GM18909 (cell line): ENCODE measurements at regions not wholly inside any gene's neighbourhood (a gene's known extent, or its start where the extent isn't known, plus 50 kb on each side); places are given as distances from the start of the nearest gene placed in this dataset.

Experiments used
- ATAC-seq: cut with Tn5 transposase; IDR thresholded peaks from one replicate; pipeline ENCODE4 v1.9.1; 2021; ENCODE audit warnings: mild to moderate bottlenecking; ENCODE audit not compliant: unreplicated experiment, poor library complexity

DNA sequence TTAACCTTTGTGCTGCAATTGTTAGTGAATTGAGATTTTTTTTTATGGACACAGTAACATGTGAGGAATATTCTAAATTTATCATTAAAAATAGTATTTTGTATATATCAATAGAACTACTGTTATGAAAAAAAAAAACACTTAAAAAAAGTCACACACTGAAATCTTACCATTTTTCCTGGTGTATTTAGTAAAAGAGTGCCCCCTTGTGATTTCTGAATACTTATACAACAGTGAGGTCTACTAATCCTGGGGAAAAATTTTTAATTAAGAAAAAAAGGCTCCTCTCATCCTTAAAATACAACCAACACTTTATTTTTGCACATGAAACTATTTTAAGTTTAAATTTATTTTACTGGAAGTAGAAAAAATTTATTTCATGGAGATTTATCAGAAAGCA, 56.4 kb upstream of the SPOCK3 start:
- ATAC-seq = no peak

DNA sequence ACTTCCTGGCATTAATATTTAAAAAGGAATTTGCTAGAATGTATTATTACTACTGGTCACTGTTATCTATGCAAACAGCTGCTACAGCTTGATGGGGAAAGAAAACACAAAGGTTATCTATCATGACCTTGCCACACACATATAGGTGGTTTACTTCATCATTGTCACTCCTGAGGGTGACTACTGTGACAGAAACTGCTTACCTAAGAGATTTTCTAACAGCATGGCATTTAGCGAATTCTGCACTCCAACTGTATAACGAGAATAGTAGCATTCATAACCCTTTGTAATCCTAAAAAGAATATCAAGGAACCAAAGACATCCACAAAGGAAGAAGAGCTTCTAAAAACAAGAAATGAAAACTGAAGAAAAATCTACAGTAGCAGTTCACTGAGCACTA, 74.6 kb upstream of the SPOCK3 start:
- ATAC-seq = no peak

DNA sequence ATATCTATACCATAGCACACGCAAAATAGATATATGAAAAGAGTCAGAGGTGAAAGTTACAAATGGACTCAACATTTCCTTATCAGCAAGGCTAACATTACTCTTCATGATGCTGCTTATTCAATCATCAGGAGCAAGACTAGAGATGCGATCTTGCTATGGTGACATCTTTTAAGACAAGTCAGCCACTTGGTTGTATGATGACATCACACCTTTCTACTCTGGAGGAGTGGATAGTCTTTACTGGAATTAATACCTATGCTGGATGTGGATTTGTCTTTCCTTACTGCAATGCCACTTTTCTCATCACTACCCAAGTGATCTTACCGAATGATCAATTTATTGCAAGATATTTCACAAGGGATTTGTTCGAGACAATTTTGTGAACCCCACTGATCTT, 87.0 kb upstream of the SPOCK3 start:
- ATAC-seq = no peak

DNA sequence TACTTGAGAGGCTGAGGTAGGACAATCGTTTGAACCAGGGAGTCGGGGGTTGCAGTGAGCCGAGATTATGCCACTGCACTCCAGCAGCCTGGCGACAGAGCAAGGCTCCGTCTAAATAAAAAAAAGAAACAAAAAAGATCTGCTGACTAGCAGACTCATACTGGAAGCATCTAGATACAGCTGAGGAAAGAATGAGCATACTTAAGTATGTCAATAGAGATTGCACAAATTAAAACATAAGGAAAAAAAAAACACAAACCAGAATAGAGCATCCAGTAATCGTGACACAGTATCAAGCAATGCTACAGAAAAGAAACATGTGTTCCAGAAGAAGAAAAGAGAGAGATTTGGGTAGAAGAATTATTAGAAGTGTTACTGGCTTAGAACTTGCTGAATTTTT, 105.5 kb upstream of the SPOCK3 start:
- no peak for ATAC-seq

DNA sequence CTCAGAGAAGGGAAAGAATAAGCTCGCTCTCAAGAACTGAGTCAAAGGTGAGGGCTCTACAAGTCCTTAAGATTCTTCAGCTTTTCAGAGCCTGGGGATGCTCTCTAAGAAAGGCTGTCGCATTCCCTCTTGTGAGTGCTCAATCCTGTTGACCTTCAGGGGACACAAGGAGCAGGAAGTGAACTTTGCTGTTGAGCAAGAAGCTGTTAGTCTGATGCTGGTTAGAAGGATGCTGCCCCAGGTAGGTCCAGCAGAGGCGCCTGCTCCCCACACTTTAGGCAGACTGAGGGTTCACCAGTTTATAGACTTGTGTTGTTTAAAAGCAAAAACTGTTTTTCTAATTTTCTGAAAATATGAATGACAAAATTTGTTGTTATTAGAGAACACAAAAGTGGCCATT, 125.4 kb upstream of the SPOCK3 start:
- no peak for ATAC-seq

DNA sequence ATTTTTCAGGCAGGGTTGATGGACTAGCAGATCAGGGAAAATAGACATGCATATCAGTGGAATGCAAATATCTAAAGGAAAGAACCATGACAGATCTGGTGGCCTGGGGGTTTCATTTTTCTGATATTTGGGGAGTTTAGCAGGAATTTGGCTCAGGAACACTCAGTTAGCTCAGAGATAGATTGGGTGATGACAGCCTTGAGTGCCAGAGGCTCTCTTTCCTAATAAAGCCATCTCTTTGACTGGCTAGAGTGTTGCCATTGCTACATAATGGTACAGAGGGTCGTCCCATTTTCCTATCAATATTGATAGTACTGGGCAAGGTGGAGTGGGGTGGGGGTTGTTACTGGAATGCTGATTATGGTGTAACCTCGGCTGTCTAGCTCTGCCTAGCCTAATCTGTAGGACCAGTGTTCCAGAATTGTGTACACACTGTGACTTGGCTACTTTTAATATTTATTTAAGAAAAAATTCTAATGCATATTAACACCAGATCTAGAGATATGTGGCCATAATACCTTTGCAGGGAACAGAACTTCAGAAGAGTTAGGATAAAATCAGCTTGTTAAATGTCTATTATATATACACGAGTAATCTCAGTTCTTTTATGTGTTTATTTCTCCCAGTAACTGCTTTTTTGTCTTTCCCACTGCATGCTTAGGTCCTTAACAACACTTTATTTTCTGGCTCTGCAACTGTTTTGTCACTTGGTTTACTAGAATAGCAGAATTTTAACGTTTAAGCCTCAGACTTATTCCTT, 145.0 kb upstream of the SPOCK3 start:
- ATAC-seq = no peak

DNA sequence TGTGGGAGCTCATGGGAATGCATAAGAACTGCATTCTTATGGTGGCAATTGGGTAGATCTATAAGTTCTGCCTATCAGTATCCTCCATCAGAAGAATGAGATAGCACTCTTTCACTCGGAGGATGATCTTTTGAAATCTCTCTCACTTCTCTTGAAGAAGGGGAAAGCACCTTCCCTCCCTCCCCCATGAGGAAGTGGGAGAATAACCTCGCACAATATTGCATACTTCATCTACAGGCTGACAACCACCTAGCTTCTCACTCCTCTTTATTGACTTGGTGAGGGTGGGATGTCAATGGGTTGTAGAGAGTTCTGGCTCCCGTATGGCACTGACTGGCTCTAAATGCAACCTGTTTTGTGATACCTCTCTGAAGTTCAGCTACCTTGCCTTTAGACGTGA, 146.7 kb upstream of the SPOCK3 start:
- ATAC-seq = no peak

DNA sequence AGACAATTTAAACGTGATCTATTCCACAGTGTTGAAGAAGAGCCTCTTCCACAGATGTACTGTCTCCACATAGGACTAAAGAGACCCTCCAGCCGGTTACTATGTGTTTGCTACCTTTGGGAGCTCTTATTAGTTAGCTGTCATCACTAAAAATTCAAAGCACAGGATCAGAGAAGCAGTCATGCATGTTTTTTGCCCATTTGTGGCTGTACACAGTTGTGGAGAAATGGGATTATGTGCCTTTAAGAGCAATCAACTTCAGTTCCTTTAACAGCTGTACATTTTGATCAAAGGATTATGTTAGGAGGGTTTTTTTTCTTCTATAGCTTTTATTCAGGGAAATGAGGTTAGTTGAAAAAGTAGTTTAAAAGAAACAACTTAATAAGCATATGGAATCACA, 149.0 kb upstream of the SPOCK3 start:
- no peak for ATAC-seq

DNA sequence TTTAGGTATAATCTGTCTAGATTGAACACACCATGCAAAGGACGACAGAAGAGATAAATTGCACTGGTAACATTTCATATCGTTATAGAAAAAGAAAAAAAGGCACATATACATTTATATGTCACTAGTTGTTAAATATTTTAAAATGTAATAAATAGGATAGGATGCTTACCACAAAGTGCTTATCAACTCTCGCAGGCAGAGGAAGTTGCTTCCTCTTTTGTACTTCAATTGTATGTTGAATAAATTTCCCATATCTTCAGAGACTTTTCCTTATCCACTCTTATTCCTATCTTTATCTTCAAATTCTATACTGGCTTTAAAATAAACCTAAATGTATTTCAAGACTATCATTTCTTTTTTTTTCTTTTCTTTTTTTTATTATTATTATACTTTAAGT, 163.3 kb upstream of the SPOCK3 start:
- no peak for ATAC-seq

DNA sequence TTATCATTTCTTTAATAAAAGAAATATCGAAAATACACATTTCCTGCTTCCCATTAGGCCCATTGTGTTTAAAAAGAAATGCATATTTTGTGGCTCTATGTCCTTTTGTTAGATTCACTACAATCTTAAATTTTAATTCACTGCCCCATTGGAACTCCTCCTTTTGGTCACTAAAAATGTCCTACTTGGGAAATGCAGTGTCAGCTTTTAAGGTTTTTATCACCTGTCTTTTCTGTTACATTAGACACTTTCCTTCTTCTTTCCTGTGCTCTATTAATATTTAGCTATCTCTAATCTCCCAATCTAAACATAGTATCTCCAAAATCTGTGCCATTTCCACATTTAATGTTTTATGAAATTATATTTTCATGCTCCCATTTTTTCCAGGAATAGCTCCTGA, 164.9 kb upstream of the SPOCK3 start:
- no peak for ATAC-seq

DNA sequence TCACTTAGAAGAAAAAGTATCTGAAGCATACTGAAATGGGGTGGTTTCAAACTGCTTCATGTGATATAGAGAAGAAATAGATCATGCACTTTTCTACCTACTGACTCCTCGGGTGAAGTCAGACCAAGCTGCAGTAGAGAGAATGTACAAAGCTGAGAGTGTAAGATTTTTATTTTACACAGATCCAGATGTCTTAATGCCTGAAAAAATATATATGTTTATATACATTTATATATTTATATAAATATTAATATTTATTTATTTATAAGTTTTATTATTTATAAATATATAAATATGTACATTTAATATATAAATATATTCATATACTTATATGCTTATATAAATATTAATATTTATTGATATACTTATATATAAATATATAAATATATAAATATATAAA, 171.9 kb upstream of the SPOCK3 start:
- ATAC-seq = no peak

DNA sequence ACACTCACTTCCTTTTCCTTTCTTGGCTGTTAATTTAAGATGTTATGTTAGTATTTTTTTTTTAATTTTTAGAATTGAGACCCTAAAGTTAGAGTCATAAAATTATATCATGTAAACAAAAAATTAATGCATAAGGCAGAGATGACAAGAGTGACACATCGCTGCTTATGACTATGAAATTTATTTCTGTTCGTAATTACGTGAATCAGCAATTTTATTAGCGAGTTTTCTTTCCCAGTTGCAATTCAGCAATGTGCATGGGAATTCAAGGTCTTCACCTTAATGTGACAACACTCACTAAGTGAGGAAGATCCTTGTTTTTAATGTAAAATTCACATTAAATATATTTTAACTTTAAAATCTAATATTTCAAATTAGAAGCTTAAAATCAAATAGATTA, 181.2 kb upstream of the SPOCK3 start:
- ATAC-seq = no peak

DNA sequence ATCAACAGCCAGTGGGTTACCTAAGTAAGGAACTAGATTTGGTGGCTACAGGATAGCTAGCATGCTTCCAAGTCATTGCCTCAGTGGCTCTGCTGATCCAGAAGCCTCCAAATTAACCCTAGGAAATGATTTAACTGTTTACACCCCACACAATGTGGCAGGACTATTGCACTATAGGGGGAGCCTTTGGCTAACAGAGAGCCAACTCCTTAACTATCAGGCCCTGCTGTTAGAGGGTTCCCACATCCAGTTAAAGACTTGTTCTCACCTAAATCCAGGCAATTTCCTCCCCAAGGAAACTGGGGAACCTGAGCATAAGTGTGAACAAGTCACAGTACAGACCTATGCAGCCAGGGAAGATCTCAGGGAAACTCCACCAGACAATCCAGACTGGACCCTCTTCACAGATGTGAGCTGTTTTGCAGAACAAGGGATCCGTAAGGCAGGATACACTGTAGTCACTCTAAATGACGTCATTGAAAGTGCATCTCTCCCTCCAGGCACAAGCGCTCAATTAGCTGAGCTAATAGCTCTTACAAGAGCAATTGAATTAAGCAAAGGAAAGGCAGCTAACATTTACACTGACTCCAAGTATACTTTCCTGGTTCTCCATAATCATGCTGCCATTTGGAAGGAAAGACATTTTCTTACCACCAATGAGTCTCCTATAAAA, 185.3 kb upstream of the SPOCK3 start:
- no peak for ATAC-seq

DNA sequence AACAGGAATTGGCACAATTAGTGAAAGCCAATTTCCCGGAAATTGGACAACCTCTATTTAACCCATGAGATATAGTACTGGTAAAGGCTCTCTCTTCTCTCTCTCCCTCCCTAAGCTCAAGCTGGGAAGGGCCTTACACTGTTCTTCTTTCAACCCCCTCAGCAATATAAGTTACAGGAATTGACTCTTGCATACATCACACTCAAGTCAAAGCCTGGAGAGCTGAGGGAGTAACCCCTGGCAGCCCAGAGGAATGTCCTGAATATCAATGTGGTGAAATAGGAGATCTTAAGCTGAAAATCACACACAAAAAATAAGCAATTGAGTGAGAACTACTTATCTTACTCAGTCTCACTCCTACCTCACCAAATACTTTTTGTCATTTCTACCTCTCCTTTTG, 186.9 kb upstream of the SPOCK3 start:
- no peak for ATAC-seq

DNA sequence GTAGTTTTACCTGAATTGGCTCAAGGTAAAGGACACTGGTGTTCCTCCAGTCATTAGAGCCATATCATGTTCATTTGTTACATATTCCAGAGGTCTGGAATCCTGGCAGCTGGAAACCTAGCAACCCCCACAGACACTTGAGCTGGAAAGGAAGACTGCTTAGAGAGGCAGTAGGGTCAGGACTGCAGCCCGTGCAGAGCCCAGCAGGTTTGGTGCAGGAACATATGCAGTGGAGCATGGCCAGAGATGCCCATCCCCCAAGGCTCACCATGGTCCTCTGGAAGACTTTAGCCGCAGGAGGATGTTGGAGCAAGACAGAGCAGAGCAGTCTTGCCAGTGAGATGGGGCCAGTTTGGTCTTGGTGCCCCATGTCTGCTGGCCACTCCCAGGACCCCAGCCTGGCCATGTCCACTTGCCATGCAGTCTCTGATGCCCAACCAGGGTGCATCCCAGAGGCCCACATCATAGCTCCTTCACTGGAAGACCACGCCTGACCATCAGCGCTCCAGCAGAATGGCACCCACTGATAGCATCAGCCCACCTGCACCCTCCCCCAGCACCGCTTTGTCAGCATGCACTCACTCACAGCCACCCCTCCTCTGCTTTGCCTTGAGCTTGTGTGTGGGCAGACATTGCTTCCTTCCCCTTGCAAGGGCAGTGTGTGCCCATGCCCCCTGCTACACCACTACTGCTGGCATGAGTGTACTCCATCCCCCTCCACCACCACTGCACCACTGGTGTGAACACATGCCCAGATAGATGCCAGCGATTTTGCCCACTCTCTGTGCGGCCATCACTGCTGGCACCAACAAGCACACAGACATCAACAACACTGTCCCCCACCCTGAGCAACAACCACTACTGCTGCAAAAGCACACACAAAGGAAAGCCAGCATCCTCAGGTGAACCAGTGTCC, 190.3 kb upstream of the SPOCK3 start:
- no peak for ATAC-seq

DNA sequence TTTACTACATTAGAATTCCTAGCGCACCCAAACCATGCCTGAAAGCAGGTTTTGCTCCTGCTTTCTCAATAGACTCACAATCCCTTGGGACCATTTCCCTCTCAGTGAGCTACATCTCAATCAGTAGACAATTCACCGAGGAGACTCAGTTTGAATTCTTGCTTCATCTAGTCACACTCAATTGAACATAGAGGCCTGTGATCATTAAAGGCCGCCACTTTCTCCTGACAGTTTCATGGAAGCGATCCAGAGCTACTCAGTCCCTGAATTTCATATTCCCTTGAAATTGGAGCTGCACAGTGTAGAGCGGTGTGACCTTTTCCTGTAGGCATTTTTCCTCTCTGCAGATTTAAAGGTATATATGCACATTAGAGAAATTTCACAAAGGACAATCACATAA, 193.9 kb upstream of the SPOCK3 start:
- no peak for ATAC-seq

DNA sequence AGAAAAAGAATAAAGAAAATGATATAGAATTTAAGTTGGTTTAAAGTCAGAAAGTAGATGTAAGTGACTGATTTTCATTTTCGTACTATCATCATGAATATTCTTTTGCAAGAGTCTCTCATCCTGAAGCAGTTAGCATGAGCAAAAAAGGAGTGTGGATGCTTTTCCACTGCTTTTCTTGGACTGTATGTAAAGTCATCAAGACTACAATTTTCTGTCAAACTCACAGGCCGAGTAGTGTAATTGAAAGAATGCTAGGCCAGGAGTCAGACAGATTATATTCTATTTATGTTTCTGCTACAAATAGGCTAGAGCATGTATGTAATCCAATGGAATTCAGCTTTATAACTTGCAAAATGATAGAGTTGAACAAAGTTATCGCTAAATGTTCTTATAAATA, 197.1 kb upstream of the SPOCK3 start:
- no peak for ATAC-seq

DNA sequence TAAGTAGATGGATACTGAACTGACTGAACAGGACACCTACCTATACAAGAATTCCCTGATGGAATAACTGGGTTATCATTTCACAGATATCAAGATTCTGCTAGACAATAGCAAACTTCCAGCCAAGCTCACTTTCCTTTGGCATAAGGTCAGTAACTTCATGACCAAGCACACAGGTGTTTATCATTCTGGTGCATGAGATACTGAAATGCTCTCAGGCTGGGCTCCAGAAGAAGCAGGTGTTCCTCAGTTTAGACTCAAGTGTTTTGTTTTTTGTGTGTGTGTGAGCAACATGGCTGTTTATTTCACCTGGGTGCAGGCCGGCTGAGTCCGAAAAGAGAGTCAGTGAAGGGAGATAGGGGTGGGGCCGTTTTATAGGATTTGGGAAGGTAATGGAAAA, 201.5 kb upstream of the SPOCK3 start:
- no peak for ATAC-seq

DNA sequence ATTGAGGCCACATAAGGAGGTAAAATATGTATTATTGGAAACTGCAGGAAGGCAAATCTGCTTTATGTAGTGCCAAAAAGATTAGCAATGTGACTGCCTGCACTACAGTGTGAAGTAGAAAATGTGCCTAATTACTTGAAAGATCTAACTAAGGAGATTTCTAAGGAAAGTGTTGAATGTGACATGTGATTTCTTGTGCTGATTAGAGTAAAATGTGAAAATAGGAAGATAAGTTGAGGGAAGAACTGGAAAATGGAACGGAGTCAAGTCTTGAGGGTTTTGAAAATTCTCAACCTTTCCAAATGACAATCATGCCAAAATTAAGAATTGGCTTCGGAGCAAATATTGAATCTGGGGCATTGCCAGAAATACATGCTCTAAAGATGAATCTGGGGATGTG, 209.5 kb upstream of the SPOCK3 start:
- ATAC-seq = no peak

DNA sequence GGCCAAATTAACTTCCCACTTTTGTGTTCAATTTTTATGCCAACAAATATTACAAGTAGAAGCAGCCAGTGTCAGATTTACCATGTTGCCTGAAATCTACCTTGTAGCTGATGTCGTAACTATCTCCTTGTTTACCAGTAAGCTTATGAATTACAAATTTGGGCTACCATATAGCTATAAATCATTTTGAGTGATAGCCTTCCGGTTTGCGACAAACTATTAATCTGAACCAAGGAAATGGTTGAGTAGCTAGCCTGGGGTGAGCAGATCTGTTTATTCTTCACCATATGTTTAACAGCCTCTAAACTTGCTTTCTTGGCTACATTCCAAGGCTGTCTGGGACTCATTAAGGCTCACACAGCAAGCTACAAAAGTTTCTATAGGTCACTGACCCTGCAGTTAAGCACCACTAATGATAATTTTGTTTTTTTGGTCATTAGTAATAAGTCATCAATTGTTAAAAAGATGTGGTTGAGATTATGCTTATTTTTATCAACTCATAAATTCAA, 218.7 kb upstream of the SPOCK3 start:
- ATAC-seq = no peak

DNA sequence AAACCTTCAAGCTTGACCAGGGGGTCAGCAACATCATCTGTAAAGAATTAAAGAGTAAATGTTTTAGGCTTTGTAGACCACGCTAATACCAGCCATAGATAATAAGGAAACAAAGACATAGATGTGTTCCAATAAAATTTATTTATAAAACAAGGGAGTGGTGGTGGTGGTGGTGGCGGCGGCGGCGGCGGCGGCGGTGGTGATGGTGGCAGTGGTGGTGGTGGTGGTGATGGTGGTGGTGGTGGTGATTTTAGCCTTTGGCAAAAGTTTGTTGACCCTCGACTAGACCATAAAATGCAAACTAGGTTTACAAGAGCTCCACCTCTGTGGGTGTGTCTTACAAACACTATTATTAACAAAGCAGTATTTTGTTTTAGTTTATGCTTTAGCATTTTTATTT, 222.3 kb upstream of the SPOCK3 start:
- no peak for ATAC-seq
